Mesodermal cell (in vitro differentiated cells): ENCODE measurements at regions not wholly inside any gene's neighbourhood (a gene's known extent, or its start where the extent isn't known, plus 50 kb on each side); places are given as distances from the start of the nearest gene placed in this dataset.

Source experiments
- H3K27ac ChIP-seq: 2 replicates; pipeline ENCODE4 v1.7.0; 2013; ENCODE audit warnings: mild to moderate bottlenecking, low read depth, low read length, moderate library complexity; ENCODE audit not compliant: severe bottlenecking
- H3K36me3 ChIP-seq: 2 replicates; pipeline ENCODE4 v1.7.1; 2013; ENCODE audit warnings: mild to moderate bottlenecking, low read length, moderate library complexity; ENCODE audit not compliant: control insufficient read depth, insufficient read depth
- H3K4me1 ChIP-seq: one replicate; pipeline ENCODE4 v1.7.1; 2013; ENCODE audit warnings: mild to moderate bottlenecking, low read length; ENCODE audit not compliant: insufficient read depth, control insufficient read depth, poor library complexity, severe bottlenecking
- H3K4me3 ChIP-seq: 2 replicates; pipeline ENCODE4 v1.7.0; 2013; ENCODE audit warnings: low read length, control low read depth, mild to moderate bottlenecking; ENCODE audit not compliant: insufficient read depth, poor library complexity, severe bottlenecking; ENCODE audit errors: extremely low read depth
- H3K9me3 ChIP-seq: 2 replicates; pipeline ENCODE4 v1.7.1; 2013; ENCODE audit warnings: mild to moderate bottlenecking, low read length, moderate library complexity; ENCODE audit not compliant: control insufficient read depth
- WGBS, 2 experiments: methylation state at CpG; one replicate each; pipeline ENCODE4 v1.1.5; 2013; ENCODE audit warnings: missing lambda C conversion rate in 2 of 2; ENCODE audit not compliant: insufficient coverage in 2 of 2; 5-methylcytosine and 5-hydroxymethylcytosine counted together

GRCh38 chr2:2981000-2981399 lies 396.6 kb downstream of the EIPR1 start:
- no peaks in the 10 kb centered on the region for H3K9me3 ChIP-seq
- no peaks in the 10 kb centered on the region for H3K4me1 ChIP-seq
- no peak overlapping the region for H3K4me3 ChIP-seq
- WGBS, 2 experiments = no CpG with 5 or more reads among the region's 1 CpG
- H3K27ac ChIP-seq = no peak overlapping the region
- H3K36me3 ChIP-seq = no peaks in the 10 kb centered on the region

GRCh38 chr2:2974982-2975381 lies 402.6 kb downstream of the EIPR1 start:
- Histone ChIP-seq H3K27ac (no peak overlapping the region), H3K4me3 (no peak overlapping the region), H3K4me1 (no peaks in the 10 kb centered on the region), H3K36me3 (no peaks in the 10 kb centered on the region), H3K9me3 (no peaks in the 10 kb centered on the region)
- WGBS, 2 experiments = no CpG with 5 or more reads among the region's 2 CpGs

GRCh38 chr2:2960441-2961133 lies 417.0 kb downstream of the EIPR1 start:
- Histone ChIP-seq H3K36me3 (no peaks in the 10 kb centered on the region), H3K4me3 (no peak overlapping the region), H3K27ac (peak overlapping the region; percentile 16), H3K9me3 (no peaks in the 10 kb centered on the region), H3K4me1 (no peaks in the 10 kb centered on the region)
- WGBS, 2 experiments = 84 to 85% methylated on average over 13 to 16 of the region's 17 CpGs

GRCh38 chr2:2950403-2950952 lies 427.1 kb downstream of the EIPR1 start:
- Histone ChIP-seq H3K9me3 (no peaks in the 10 kb centered on the region), H3K4me3 (no peak overlapping the region), H3K36me3 (no peaks in the 10 kb centered on the region), H3K27ac (no peak overlapping the region), H3K4me1 (no peaks in the 10 kb centered on the region)
- 87 to 91% methylated on average over 11 of the region's 11 CpGs for WGBS, 2 experiments

GRCh38 chr2:2947406-2947805 lies 430.2 kb downstream of the EIPR1 start:
- Histone ChIP-seq H3K36me3 (no peaks in the 10 kb centered on the region), H3K27ac (no peak overlapping the region), H3K4me3 (no peak overlapping the region), H3K9me3 (no peaks in the 10 kb centered on the region), H3K4me1 (no peaks in the 10 kb centered on the region)

GRCh38 chr2:2942906-2943305 lies 434.7 kb downstream of the EIPR1 start:
- Histone ChIP-seq H3K27ac (no peak overlapping the region), H3K9me3 (no peaks in the 10 kb centered on the region), H3K4me3 (no peak overlapping the region), H3K4me1 (no peaks in the 10 kb centered on the region), H3K36me3 (no peaks in the 10 kb centered on the region)
- 67 to 82% methylated on average over 1 to 2 of the region's 4 CpGs for WGBS, 2 experiments

GRCh38 chr2:2942225-2942624 lies 435.4 kb downstream of the EIPR1 start:
- Histone ChIP-seq H3K27ac (no peak overlapping the region), H3K9me3 (no peaks in the 10 kb centered on the region), H3K4me3 (no peak overlapping the region), H3K4me1 (no peaks in the 10 kb centered on the region), H3K36me3 (no peaks in the 10 kb centered on the region)
- 71 to 80% methylated on average over 4 to 5 of the region's 5 CpGs for WGBS, 2 experiments

GRCh38 chr2:2941205-2941604 lies 436.4 kb downstream of the EIPR1 start:
- H3K36me3 ChIP-seq = no peaks in the 10 kb centered on the region
- H3K4me1 ChIP-seq = no peaks in the 10 kb centered on the region
- H3K4me3 ChIP-seq = no peak overlapping the region
- H3K27ac ChIP-seq = no peak overlapping the region
- no peaks in the 10 kb centered on the region for H3K9me3 ChIP-seq
- 65 to 90% methylated on average over 13 to 14 of the region's 15 CpGs for WGBS, 2 experiments

- Histone ChIP-seq H3K27ac (no peak overlapping the region), H3K4me1 (no peaks in the 10 kb centered on the region), H3K36me3 (no peaks in the 10 kb centered on the region), H3K9me3 (no peaks in the 10 kb centered on the region), H3K4me3 (no peak overlapping the region)
- 92 to 100% methylated on average over 6 of the region's 9 CpGs for WGBS, 2 experiments
These were observed 436.9 kb downstream of the EIPR1 start for GRCh38 chr2:2940702-2941101.

- Histone ChIP-seq H3K4me3 (no peak overlapping the region), H3K4me1 (no peaks in the 10 kb centered on the region), H3K9me3 (no peaks in the 10 kb centered on the region), H3K27ac (no peak overlapping the region), H3K36me3 (no peaks in the 10 kb centered on the region)
- WGBS, 2 experiments = 85 to 92% methylated on average over 3 to 9 of the region's 10 CpGs
These were observed 437.6 kb downstream of the EIPR1 start for GRCh38 chr2:2940061-2940460.

- H3K36me3 ChIP-seq = no peaks in the 10 kb centered on the region
- H3K9me3 ChIP-seq = no peaks in the 10 kb centered on the region
- no peak overlapping the region for H3K27ac ChIP-seq
- H3K4me1 ChIP-seq = no peaks in the 10 kb centered on the region
- no peak overlapping the region for H3K4me3 ChIP-seq
- WGBS, 2 experiments = 91 to 96% methylated on average over 4 to 6 of the region's 13 CpGs
These were observed 438.4 kb downstream of the EIPR1 start for GRCh38 chr2:2939078-2939795.
